Activated CD4-positive, alpha-beta T cell treated with anti-CD3 and anti-CD28 coated beads for 36 hours (primary cell): ENCODE measurements at regions not wholly inside any gene's neighbourhood (a gene's known extent, or its start where the extent isn't known, plus 50 kb on each side); places are given as distances from the start of the nearest gene placed in this dataset.

Source experiments
- ATAC-seq: fragments of 200-7000 bp; cut with Tn5 transposase; one replicate; pipeline ENCODE4 v1.10.0; 2021; ENCODE audit warnings: mild to moderate bottlenecking, moderate library complexity
- CTCF ChIA-PET: fragments of 350-600 bp; sonication (Branson Sonifier 250); formaldehyde crosslinking; loops from one replicate; lab custom pipeline; 2021; ENCODE audit warnings: antibody characterized with exemption; lab: Charles Lee
- POLR2A ChIA-PET: fragments of 350-600 bp; sonication (Branson Sonifier 250); formaldehyde crosslinking; loops from one replicate; lab custom pipeline; 2021; ENCODE audit warnings: antibody characterized with exemption, inconsistent platforms; lab: Charles Lee
- DNase-seq: peaks from one replicate; pipeline ENCODE4 v3.0.0-alpha.2; 2020
- H3K27ac Mint-ChIP-seq: one replicate; pipeline ENCODE4 v1.8.0; 2021; ENCODE audit warnings: mixed read lengths
- H3K27me3 Mint-ChIP-seq: one replicate; pipeline ENCODE4 v1.8.0; 2021; ENCODE audit warnings: mixed read lengths
- H3K36me3 Mint-ChIP-seq: one replicate; pipeline ENCODE4 v1.8.0; 2021; ENCODE audit warnings: low read depth, mixed read lengths
- H3K4me1 Mint-ChIP-seq: one replicate; pipeline ENCODE4 v1.8.0; 2021; ENCODE audit warnings: mixed read lengths
- H3K4me3 Mint-ChIP-seq: one replicate; pipeline ENCODE4 v1.8.0; 2021; ENCODE audit warnings: mild to moderate bottlenecking, moderate library complexity, mixed read lengths
- H3K9me3 Mint-ChIP-seq: one replicate; pipeline ENCODE4 v1.8.0; 2021; ENCODE audit warnings: low read depth, mixed read lengths
- intact Hi-C, 2 experiments: fragments of 100-400 bp; cut with DNase I in 1 of 2; cut with micrococcal nuclease in 1 of 2; formaldehyde crosslinking; loops; one replicate each; pipeline versions ENCODE4 v1.14.2 to v1.15.1; 2022 to 2024; cut with DNase I, micrococcal nuclease

DNA sequence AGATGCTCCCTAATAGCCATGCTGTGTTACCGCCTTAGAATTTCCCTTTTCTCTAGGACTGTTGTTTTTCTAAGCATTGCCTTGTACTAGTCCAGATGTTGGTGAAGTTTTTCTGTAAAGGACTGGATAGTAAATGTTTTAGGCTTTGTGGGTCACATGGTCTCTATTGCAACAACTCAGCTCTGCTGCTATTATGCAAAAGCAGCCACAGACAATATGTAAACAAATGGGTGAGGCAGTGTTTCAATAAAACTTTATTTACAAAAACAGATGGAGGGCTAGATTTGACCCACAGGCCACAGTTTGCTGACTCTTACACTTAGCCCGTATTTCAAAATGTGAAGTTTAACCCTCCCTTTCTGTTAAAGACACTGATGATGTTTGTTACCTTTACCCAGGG is 207.6 kb upstream of the MYLIP start:
- H3K27ac Mint-ChIP-seq: no peak overlapping the region
- ATAC-seq (no peak), DNase-seq (no peak)
- CTCF ChIA-PET: no interaction called here
- peaks cover 2% of the 10 kb centered on the region for H3K27me3 Mint-ChIP-seq
- no peaks in the 10 kb centered on the region for H3K9me3 Mint-ChIP-seq
- no peaks in the 10 kb centered on the region for H3K36me3 Mint-ChIP-seq
- no peaks in the 10 kb centered on the region for H3K4me1 Mint-ChIP-seq
- POLR2A ChIA-PET: no interaction called here
- H3K4me3 Mint-ChIP-seq: no peak overlapping the region
- intact Hi-C loops: no loop called here

DNA sequence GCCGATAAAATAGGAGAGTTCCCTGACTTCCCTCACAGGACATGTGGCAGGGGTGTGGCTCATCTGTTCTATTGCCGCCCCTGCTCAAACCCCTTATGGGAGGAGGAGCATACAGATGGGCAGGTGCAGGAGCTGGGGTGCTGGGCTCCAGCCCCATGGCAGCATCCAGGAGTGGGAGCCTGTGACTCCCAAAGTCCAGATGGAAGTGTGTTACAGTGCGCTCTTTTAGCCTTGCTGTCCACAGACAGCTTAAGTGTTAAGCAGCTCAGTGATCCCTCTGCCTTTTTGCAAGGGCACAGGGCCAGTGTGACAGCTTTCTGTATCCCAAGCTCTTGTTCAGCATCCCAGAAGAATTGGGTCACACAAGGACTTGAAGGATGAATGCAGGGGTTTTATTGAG is 212.3 kb upstream of the MYLIP start:
- peaks cover 32% of the 10 kb centered on the region for H3K4me1 Mint-ChIP-seq
- no peak overlapping the region for H3K27ac Mint-ChIP-seq
- DNase-seq (no peak), ATAC-seq (no peak)
- no peaks in the 10 kb centered on the region for H3K36me3 Mint-ChIP-seq
- no peak overlapping the region for H3K4me3 Mint-ChIP-seq
- ChIA-PET CTCF (no interaction called here), POLR2A (no interaction called here)
- no peaks in the 10 kb centered on the region for H3K9me3 Mint-ChIP-seq
- peaks cover 2% of the 10 kb centered on the region for H3K27me3 Mint-ChIP-seq
- intact Hi-C loops: loop anchor here (10.0 kb wide), 2 partner anchors 202 to 1098 kb away; no protein-coding TSS in a partner anchor

DNA sequence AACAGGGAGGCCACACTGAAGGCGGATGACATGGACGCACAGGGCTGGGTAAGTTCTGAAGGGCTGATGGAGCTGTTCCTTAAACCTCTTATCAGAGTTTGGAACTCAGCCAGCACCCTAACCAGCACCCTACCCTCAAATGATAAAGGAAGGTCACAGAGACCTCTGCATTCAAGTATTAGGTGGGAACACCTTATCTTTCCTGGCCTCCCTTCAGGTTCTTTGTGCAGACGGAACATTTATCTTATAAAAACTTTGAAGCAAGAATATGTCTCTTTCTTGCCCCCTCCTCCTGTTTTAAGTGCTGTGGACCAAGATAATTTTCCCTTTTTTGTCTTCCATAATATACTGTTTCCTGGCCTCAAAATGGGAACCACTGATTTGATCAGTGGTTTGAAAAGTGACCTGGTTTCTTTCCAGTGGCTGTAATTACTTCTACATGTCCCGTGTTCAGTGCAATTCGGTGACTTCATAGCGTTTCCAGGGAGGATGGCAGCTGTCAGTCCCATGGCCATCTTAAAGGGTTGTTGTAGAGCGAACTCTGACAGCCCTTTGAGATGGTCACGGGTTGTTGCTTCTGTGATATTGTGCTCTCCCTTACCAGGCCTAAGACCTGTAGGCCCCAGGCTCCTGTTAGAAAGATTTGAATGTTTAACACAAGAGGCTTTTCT is 213.2 kb upstream of the MYLIP start:
- intact Hi-C loops: loop anchor here (2.0 to 10.0 kb wide), 4 partner anchors 47 to 1099 kb away; no protein-coding TSS in a partner anchor
- no peak overlapping the region for H3K27ac Mint-ChIP-seq
- ChIA-PET CTCF (interaction anchor here (1.9 kb wide), 1 partner anchor 36 kb away, joined by 6 read pairs; no protein-coding TSS in a partner anchor), POLR2A (no interaction called here)
- peaks cover 2% of the 10 kb centered on the region for H3K27me3 Mint-ChIP-seq
- DNase-seq (no peak), ATAC-seq (no peak)
- H3K4me1 Mint-ChIP-seq: peaks cover 35% of the 10 kb centered on the region
- no peak overlapping the region for H3K4me3 Mint-ChIP-seq
- no peaks in the 10 kb centered on the region for H3K36me3 Mint-ChIP-seq
- no peaks in the 10 kb centered on the region for H3K9me3 Mint-ChIP-seq

DNA sequence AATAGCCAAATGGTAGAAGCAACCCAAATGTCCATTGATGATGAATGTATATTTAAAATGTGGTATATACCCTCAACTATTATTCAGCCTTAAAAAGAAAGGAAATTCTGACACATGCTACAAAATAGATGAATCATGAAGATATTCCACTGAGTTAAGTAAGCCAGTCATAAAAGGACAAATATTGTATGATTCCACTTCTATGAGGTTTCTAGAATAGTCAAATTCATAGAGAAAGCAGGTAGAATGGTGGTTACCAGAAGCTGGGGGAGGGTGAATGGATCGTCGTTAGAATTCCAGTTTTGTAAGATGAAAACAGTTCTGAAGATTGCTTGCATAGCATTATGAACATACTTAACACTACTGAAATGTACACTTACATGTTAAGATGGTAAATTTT is 214.3 kb upstream of the MYLIP start:
- H3K36me3 Mint-ChIP-seq: no peaks in the 10 kb centered on the region
- ATAC-seq (peak; percentile 77), DNase-seq (peak; percentile 55)
- H3K4me3 Mint-ChIP-seq: no peak overlapping the region
- intact Hi-C loops: loop anchor here (1.0 to 10.0 kb wide), 12 partner anchors 13 to 1100 kb away; no protein-coding TSS in a partner anchor
- no peak overlapping the region for H3K27ac Mint-ChIP-seq
- POLR2A ChIA-PET: interaction anchor here (0.6 to 0.8 kb wide), 2 partner anchors 69 to 214 kb away, joined by 3 read pairs; partner anchors contain the start of gene MYLIP
- peaks cover 35% of the 10 kb centered on the region for H3K4me1 Mint-ChIP-seq
- H3K9me3 Mint-ChIP-seq: no peaks in the 10 kb centered on the region
- CTCF ChIA-PET: interaction anchor here (0.6 to 1.9 kb wide), 3 partner anchors 21 to 138 kb away, joined by 3 to 6 read pairs (median 4); no protein-coding TSS in a partner anchor
- H3K27me3 Mint-ChIP-seq: peaks cover 2% of the 10 kb centered on the region

DNA sequence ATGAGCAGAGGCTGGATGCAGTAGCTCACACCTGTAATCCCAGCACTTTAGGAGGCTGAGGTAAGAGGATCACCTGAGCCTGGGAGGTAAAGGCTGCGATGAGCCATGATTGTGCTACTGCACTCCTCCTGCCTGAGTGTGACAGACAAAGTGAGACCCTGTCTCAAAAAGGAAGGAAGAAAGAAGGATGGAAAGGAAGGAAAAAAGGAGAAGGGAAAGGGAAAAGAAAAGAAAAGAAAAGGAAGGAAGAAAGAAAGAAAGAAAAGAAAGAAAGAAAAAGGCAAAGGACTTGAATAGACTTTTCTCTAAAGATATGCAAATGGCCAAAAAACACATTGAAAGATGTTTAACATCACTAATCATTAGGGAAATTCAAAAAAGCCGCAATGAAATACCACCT is 215.3 kb upstream of the MYLIP start:
- POLR2A ChIA-PET: no interaction called here
- Mint-ChIP-seq H3K9me3 (no peaks in the 10 kb centered on the region), H3K27me3 (peaks cover 4% of the 10 kb centered on the region), H3K27ac (no peak overlapping the region), H3K4me3 (no peak overlapping the region), H3K36me3 (no peaks in the 10 kb centered on the region), H3K4me1 (peaks cover 35% of the 10 kb centered on the region)
- CTCF ChIA-PET: no interaction called here
- ATAC-seq (no peak), DNase-seq (no peak)
- intact Hi-C loops: loop anchor here (5.0 to 10.0 kb wide), 3 partner anchors 199 to 1101 kb away; no protein-coding TSS in a partner anchor

DNA sequence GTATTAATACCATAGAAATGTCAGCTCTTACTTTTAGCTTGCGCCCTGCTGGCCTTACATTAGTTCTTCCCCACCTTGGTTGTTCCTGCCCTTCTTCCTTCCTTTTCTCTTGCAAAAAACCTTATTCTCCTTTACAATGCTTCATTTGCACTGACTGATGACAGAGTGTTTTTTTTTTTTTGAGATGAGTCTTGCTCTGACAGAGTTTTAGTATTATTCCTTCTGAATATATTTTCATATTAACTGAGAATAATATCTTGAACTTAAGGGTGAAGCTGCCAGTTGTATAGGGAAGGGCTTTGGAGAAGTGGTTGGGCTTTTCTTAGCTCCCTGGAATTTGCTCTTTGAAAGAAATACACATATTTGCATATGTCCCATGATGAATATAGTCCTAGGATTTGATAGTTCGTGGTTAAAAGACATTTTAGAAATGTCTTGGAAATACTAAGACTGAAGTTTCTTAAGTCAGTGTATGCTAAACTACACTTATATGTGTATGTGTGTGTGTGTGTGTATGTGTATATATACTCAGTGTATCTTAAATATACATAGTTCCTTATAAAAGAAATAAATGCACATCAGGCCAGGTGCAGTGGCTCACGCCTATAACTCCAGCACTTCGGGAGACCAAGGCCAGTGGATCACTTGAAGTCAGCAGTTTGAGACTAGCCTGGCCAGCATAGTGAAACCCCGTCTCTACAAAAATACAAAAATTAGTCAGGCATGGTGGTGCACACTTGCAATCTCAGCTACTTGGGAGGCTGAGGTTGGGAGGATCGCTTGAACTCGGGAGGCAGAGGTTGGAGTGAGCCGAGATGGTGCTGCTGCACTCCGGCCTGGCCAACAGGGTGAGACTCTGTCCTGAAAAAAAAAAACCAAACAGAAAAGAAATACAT is 216.1 kb upstream of the MYLIP start:
- intact Hi-C loops: loop anchor here (5.0 to 10.0 kb wide), 3 partner anchors 198 to 1102 kb away; no protein-coding TSS in a partner anchor
- Mint-ChIP-seq H3K27ac (peak overlapping the region; percentile 2), H3K9me3 (no peaks in the 10 kb centered on the region), H3K4me1 (peaks cover 35% of the 10 kb centered on the region), H3K4me3 (no peak overlapping the region), H3K27me3 (peaks cover 4% of the 10 kb centered on the region), H3K36me3 (no peaks in the 10 kb centered on the region)
- POLR2A ChIA-PET: interaction anchor here (1.2 kb wide), 1 partner anchor 11 kb away, joined by 4 read pairs; no protein-coding TSS in a partner anchor
- CTCF ChIA-PET: interaction anchor here (0.7 to 1.9 kb wide), 2 partner anchors 11 to 25 kb away, joined by 3 to 7 read pairs; no protein-coding TSS in a partner anchor
- ATAC-seq (no peak), DNase-seq (no peak)

DNA sequence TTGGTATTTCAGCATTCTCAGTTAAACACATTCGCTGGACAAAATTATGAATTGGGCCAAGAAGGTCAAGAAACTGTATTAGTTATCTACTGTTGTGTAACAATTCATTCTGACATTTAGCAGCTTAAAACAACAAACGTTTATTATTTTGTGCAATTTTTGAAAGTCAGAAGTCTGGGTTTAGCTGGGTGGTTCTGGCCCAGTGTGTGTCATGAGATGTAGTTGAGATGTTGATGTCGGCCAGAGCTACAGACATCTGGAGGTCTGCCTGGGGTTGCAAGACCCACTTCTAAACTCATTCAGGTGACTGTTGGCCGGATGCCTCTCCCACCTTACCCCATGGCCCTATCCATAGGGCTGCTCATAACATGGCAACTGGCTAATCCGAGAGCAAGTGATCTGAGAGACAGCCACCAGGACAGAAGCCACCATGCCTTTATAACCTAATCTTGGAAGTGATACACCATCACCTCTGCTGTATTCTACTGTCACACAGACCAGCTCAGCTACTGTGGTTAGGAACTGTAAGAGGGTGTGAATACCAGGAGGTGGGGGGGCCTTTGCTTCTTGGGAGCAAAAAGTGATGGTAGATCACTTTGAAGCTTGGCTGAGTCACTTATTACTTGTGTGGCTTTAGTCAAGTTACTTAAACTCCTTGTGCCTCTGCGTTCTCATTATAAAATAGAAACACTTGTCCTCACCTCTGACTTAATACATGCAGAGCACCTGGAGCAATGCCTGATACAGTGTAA is 217.0 kb upstream of the MYLIP start:
- Mint-ChIP-seq H3K36me3 (no peaks in the 10 kb centered on the region), H3K4me1 (peaks cover 40% of the 10 kb centered on the region), H3K27ac (peak overlapping the region; percentile 2), H3K27me3 (peaks cover 3% of the 10 kb centered on the region), H3K9me3 (no peaks in the 10 kb centered on the region), H3K4me3 (no peak overlapping the region)
- CTCF ChIA-PET: interaction anchor here (0.6 to 1.9 kb wide), 4 partner anchors 10 to 24 kb away, joined by 3 to 7 read pairs (median 3); no protein-coding TSS in a partner anchor
- POLR2A ChIA-PET: interaction anchor here (1.2 kb wide), 1 partner anchor 10 kb away, joined by 4 read pairs; no protein-coding TSS in a partner anchor
- intact Hi-C loops: loop anchor here (5.0 to 10.0 kb wide), 3 partner anchors 197 to 1103 kb away; no protein-coding TSS in a partner anchor
- ATAC-seq: peak; percentile 85
- DNase-seq: peak; percentile 74

DNA sequence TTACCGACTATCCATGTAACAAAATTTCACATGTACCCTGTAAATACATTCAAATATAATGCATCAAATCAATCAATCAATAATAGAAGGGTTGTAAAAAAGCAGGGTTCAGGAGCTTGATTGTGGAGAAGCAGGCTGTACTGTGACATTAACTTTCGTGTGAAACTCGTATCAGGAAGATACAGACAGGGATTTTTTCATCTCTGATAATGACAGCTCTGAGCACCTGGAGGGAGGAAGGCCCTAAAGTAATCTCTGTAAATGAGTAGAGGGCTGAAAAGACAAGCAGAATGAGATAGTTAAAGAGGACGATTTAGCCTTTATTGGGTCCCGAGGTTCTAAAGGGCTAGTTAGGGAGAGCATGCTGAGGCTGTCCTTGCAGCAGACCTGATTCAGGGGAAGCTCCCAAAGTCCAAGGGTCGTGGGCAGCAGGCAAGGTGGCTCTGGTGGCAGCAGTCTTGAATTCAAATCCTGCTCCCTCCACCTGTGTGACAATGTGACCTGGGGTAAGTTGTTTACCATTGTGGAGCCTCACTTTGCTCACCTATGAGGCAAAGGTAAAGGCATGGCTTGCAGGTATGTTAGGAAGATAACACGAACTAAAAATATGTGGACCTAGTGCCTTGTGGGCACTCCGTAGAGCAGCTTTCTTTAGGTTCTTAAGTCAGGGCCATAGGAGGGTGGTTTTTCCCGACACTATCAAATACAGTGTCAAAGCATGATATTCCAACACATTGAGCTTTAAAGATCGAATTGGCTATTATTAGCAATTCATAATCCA is 219.4 kb upstream of the MYLIP start:
- ATAC-seq: no peak
- intact Hi-C loops: loop anchor here (5.0 to 10.0 kb wide), 3 partner anchors 195 to 1105 kb away; no protein-coding TSS in a partner anchor
- no peaks in the 10 kb centered on the region for H3K36me3 Mint-ChIP-seq
- no peak overlapping the region for H3K27ac Mint-ChIP-seq
- H3K4me3 Mint-ChIP-seq: no peak overlapping the region
- DNase-seq: no peak
- peaks cover 50% of the 10 kb centered on the region for H3K4me1 Mint-ChIP-seq
- CTCF ChIA-PET: interaction anchor here (0.6 kb wide), 1 partner anchor 207 kb away, joined by 4 read pairs; no protein-coding TSS in a partner anchor
- POLR2A ChIA-PET: no interaction called here
- peaks cover 3% of the 10 kb centered on the region for H3K27me3 Mint-ChIP-seq
- no peaks in the 10 kb centered on the region for H3K9me3 Mint-ChIP-seq

DNA sequence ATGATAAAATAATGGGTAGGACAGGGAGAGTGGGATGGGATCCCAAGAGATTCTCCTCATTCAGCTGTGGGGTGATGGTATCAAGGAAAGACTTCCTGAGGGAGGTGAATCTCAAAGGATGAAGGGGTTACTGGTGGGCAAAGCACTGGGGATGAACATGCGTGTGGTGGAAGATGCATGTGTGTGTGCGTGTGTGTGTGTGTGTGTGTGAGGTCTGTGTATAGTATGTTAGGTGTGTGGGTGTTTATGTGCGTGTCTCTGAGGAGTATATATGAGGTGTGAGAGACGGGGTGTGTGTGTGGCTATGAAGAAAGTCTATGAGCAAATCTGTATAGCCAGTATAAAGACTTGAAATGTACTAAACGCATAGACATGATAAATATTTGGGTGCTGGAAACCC is 220.0 kb upstream of the MYLIP start:
- no peaks in the 10 kb centered on the region for H3K36me3 Mint-ChIP-seq
- peaks cover 45% of the 10 kb centered on the region for H3K4me1 Mint-ChIP-seq
- no peak overlapping the region for H3K27ac Mint-ChIP-seq
- peaks cover 3% of the 10 kb centered on the region for H3K27me3 Mint-ChIP-seq
- intact Hi-C loops: no loop called here
- CTCF ChIA-PET: no interaction called here
- no peak overlapping the region for H3K4me3 Mint-ChIP-seq
- DNase-seq: no peak
- POLR2A ChIA-PET: no interaction called here
- H3K9me3 Mint-ChIP-seq: no peaks in the 10 kb centered on the region
- ATAC-seq: no peak

DNA sequence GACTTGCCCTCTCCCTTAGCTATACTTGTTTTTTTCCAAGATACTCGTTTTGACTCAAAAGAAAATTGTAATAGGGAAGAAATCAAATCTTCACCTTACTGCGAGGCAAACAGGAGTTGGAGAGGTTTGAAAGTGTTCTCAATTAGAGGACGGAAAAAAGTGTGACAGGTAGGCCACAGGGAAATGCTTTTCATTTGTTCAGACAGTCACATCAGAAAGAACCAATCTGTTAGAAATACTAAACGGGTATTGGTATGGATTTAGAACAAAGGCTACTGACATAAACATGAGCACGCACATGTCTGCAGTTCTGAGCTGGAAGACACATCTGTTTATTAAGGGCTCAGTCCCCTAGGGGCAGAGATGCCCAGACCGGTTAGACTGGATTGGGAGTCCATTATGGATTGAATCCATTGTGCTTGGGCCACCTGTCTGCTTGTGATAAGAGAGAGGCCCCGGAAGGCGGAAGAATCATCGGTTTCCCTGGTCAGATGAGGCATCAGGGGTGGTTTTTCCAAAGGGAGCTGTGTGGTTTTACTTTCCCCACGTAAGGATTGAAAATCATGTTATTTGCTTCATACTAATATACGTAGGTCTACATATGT is 220.9 kb upstream of the MYLIP start:
- peaks cover 3% of the 10 kb centered on the region for H3K27me3 Mint-ChIP-seq
- H3K4me3 Mint-ChIP-seq: no peak overlapping the region
- H3K27ac Mint-ChIP-seq: no peak overlapping the region
- ChIA-PET CTCF (no interaction called here), POLR2A (no interaction called here)
- DNase-seq (no peak), ATAC-seq (no peak)
- H3K9me3 Mint-ChIP-seq: no peaks in the 10 kb centered on the region
- peaks cover 41% of the 10 kb centered on the region for H3K4me1 Mint-ChIP-seq
- intact Hi-C loops: no loop called here
- no peaks in the 10 kb centered on the region for H3K36me3 Mint-ChIP-seq
